Lung (tissue), 11 donors: ENCODE measurements at regions not wholly inside any gene's neighbourhood (a gene's known extent, or its start where the extent isn't known, plus 50 kb on each side); places are given as distances from the start of the nearest gene placed in this dataset.

ENCODE experiments used
- ATAC-seq: fragments of 200-7000 bp; cut with Tn5 transposase; one replicate; pipeline ENCODE4 v1.9.1; 2020; ENCODE audit warnings: moderate number of reproducible peaks; ENCODE audit not compliant: insufficient read depth, low FRiP score
- DNase-seq, 3 donors: peaks; one replicate each; pipeline ENCODE4 v3.0.0-alpha.2; 2013 to 2017
- H3K27ac ChIP-seq, 2 donors: one replicate each; pipeline ENCODE4 v1.5.1; 2013; ENCODE audit warnings: mild to moderate bottlenecking in 2 of 2, moderate library complexity in 2 of 2, control low read depth in 1 of 2, inconsistent platforms in 1 of 2, low read depth in 1 of 2, low read length in 1 of 2
- H3K27me3 ChIP-seq, 3 donors: one replicate each; pipeline ENCODE4 v1.5.1; 2013; ENCODE audit warnings: low read length in 2 of 3; ENCODE audit not compliant: control insufficient read depth in 3 of 3, insufficient read depth in 3 of 3
- H3K36me3 ChIP-seq, 4 donors: one replicate each; pipeline ENCODE4 v1.5.1; 2013; ENCODE audit warnings: low read length in 4 of 4, mild to moderate bottlenecking in 1 of 4, moderate library complexity in 1 of 4; ENCODE audit not compliant: control insufficient read depth in 4 of 4, insufficient read depth in 4 of 4
- H3K4me1 ChIP-seq, 5 donors: one replicate each; pipeline ENCODE4 v1.5.1; 2013; ENCODE audit warnings: low read length in 5 of 5, mild to moderate bottlenecking in 2 of 5, moderate library complexity in 1 of 5; ENCODE audit not compliant: control insufficient read depth in 5 of 5, insufficient read depth in 5 of 5
- H3K4me3 ChIP-seq: one replicate; pipeline ENCODE4 v1.5.1; 2013; ENCODE audit warnings: mild to moderate bottlenecking, control low read depth, moderate library complexity
- H3K9ac ChIP-seq, 2 donors: one replicate each; pipeline ENCODE4 v1.5.1; 2013; ENCODE audit warnings: low read length in 2 of 2, control low read depth in 1 of 2; ENCODE audit not compliant: insufficient read depth in 1 of 2
- H3K9me3 ChIP-seq, 4 donors: one replicate each; pipeline ENCODE4 v1.5.1; 2013; ENCODE audit warnings: low read length in 3 of 4, mild to moderate bottlenecking in 1 of 4, moderate library complexity in 1 of 4; ENCODE audit not compliant: control insufficient read depth in 4 of 4, insufficient read depth in 3 of 4
- WGBS, 2 donors: extraction: QIAGEN DNeasy Blood & Tissue Kit; methylation state at CpG; one replicate each; pipeline ENCODE4 v1.1.7; 2013; 5-methylcytosine and 5-hydroxymethylcytosine counted together
- TF ChIP-seq, protein P1 (sequence below): IDR thresholded peaks from 2 replicates; pipeline ENCODE4 v1.5.1; 2012; ENCODE audit warnings: mild to moderate bottlenecking; ENCODE audit errors: control extremely low read depth, extremely low read depth
- donor health status: control.
- donor health status: control.
- donor health status: Bipolar disorder and iron deficiency.
- donor health status: healthy.
- donor health status: DM: yes; HTN: yes; CAD: no.

DNA sequence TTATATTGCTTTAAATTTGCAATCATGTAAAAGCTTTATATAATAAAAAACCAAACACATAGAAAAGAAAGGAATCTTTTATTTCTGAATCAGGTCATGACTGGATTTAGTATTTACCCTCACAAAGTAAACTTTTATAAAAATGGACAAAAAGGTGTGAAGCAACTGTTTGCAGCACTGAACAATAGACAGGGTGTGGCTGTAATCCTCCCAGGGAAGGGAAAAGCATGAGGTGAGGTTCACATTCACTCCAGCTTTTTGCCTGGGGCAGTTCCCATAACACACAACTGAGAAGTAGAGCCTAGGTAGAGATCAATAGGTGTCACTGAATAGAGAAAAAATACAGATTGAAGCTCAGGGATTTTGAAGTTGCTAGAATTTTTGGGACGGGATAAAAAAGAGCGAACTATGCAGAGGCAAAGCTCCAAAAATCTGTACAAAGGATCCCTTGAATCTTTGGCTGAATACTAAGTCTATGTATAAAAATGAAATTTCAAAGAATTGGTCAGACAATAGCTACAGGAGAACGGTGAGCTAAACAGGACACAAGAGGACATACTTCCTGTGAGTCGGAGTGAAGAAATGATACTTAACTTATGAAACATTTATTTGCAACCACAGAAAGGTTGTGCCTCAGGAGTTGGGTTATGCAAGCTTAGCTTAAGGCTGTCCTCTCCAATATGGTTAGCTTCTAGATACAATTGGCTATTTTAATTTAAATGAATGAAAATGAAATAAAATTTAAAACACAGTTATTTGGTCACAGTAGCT, 162.0 kb upstream of the ZP4 start:
- DNase-seq (no peak), ATAC-seq (no peak)
- 77 to 81% methylated on average over 4 of the region's 4 CpGs for WGBS, 2 donors
- TF ChIP-seq, protein P1, sequence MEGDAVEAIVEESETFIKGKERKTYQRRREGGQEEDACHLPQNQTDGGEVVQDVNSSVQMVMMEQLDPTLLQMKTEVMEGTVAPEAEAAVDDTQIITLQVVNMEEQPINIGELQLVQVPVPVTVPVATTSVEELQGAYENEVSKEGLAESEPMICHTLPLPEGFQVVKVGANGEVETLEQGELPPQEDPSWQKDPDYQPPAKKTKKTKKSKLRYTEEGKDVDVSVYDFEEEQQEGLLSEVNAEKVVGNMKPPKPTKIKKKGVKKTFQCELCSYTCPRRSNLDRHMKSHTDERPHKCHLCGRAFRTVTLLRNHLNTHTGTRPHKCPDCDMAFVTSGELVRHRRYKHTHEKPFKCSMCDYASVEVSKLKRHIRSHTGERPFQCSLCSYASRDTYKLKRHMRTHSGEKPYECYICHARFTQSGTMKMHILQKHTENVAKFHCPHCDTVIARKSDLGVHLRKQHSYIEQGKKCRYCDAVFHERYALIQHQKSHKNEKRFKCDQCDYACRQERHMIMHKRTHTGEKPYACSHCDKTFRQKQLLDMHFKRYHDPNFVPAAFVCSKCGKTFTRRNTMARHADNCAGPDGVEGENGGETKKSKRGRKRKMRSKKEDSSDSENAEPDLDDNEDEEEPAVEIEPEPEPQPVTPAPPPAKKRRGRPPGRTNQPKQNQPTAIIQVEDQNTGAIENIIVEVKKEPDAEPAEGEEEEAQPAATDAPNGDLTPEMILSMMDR, result no peak
- H3K27ac ChIP-seq, result no peak overlapping the region
- no peak overlapping the region for H3K4me3 ChIP-seq
- no peaks in the 10 kb centered on the region for H3K36me3 ChIP-seq
- no peak overlapping the region for H3K9ac ChIP-seq
- no peaks in the 10 kb centered on the region for H3K4me1 ChIP-seq
- H3K9me3 ChIP-seq, result no peaks in the 10 kb centered on the region
- H3K27me3 ChIP-seq, result no peaks in the 10 kb centered on the region

DNA sequence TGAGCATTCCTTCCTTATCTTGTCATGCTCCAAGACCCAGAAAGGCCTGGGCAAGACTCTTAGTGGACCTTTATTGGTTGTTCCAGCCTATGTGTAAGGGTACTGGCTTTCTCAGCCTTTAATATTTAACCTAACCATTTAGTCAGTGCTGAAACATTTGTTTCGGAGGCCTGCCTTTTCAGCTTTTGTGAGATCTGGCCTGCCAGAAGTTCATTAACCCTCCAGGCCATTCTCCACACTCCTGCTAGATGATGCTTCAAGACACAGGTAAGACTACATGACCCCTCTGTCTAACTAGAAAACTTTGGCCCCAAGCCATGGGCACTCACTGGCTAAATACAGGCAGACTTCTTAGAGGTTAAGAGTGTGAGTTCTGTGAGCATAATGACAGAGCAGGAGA, 138.4 kb upstream of the ZP4 start:
- 84 to 100% methylated on average over 1 of the region's 1 CpG for WGBS, 2 donors
- Histone ChIP-seq H3K36me3 (no peaks in the 10 kb centered on the region), H3K4me3 (no peak overlapping the region), H3K27ac (no peak overlapping the region), H3K27me3 (no peaks in the 10 kb centered on the region), H3K4me1 (no peaks in the 10 kb centered on the region), H3K9ac (no peak overlapping the region), H3K9me3 (peaks cover 0 to 7% (median 2%) of the 10 kb centered on the region in 4 donors)
- TF ChIP-seq, protein P1, result no peak
- no peak for ATAC-seq
- no peak for DNase-seq

DNA sequence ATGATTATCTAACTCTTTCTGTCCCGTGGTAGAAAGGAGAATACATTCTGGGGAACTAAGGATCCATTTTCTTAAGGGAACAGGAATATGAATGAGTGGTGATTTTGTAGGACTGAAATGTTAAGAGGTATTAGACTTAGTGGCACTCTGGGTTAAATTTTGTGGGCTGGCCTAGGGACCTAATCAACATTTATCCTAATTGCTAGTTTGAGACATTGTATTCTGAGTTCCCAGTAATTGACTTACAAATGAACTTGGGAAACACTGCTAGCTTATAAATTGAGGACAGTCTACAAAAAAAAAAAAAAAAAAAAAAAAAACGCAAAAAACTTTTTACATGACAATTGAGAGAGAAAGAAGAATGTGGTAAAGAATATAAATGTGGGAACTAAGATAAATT, 136.6 kb upstream of the ZP4 start:
- WGBS, 2 donors, result 33 to 55% methylated on average over 2 of the region's 2 CpGs
- no peak for DNase-seq
- no peaks in the 10 kb centered on the region for H3K36me3 ChIP-seq

More for the DNA sequence above, 136.6 kb upstream of the ZP4 start:
- H3K4me3 ChIP-seq, result no peak overlapping the region
- no peak for ATAC-seq
- H3K27ac ChIP-seq, result no peak overlapping the region
- H3K9ac ChIP-seq, result no peak overlapping the region
- TF ChIP-seq, protein P1, result no peak
- H3K27me3 ChIP-seq, result no peaks in the 10 kb centered on the region
- H3K9me3 ChIP-seq, result peaks cover 0 to 7% (median 2%) of the 10 kb centered on the region in 4 donors
- no peaks in the 10 kb centered on the region for H3K4me1 ChIP-seq
